Renal pelvis (tissue), 1 donor: ENCODE measurements at regions not wholly inside any gene's neighbourhood (a gene's known extent, or its start where the extent isn't known, plus 50 kb on each side); places are given as distances from the start of the nearest gene placed in this dataset.

ENCODE experiments used
- DNase-seq: peaks from one replicate; pipeline ENCODE4 v3.0.0-alpha.2; 2013

GRCh38 chr6:123747515-123747914, 56.1 kb upstream of the NKAIN2 start:
- DNase-seq = no peak

- DNase-seq = no peak
Measured at GRCh38 chr6:123745895-123746294, 57.8 kb upstream of the NKAIN2 start.

GRCh38 chr6:123744840-123745239, 58.8 kb upstream of the NKAIN2 start:
- no peak for DNase-seq

GRCh38 chr6:123742626-123743025, 61.0 kb upstream of the NKAIN2 start:
- DNase-seq = no peak

- no peak for DNase-seq
Measured at GRCh38 chr6:123733180-123733579, 70.5 kb upstream of the NKAIN2 start.

GRCh38 chr6:123716506-123716905, 79.8 kb upstream of the TRDN start:
- no peak for DNase-seq

- DNase-seq = peak; percentile 39
Measured at GRCh38 chr6:123715006-123715863, 78.5 kb upstream of the TRDN start.

GRCh38 chr6:123712831-123713230, 76.1 kb upstream of the TRDN start:
- DNase-seq = no peak

- DNase-seq = no peak
Measured at GRCh38 chr6:123702943-123703342, 66.2 kb upstream of the TRDN start.

- DNase-seq = no peak
Measured at GRCh38 chr6:123687864-123688263, 51.1 kb upstream of the TRDN start.
